ENCODE measurements at regions not wholly inside any gene's neighbourhood (a gene's known extent, or its start where the extent isn't known, plus 50 kb on each side); places are given as distances from the start of the nearest gene placed in this dataset.

DNA sequence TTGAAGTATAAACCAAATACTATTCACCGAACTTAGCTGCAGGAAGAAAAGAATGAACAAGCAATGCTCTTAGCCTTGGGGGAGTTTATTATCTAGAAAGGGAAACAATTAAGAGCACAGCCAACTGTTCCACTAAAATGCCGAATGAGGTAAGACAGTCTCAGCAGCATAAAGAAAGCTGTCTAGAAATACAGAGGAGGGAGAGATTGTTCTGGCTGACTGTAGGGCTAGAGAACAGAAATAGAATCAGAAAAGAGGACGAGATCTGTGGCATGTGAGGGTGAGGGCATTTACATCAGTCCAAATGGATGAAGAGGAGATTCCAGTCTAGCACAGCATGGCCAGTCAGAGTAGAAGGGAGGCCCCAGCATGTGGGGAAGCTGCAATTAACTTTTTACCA, 56.8 kb upstream of the TNFRSF19 start:
- Histone ChIP-seq H3K4me1 (ENCODE audit: low read depth, poor library complexity, severe bottlenecking) (no peaks in the 10 kb centered on the region), H4K20me1 (ENCODE audit: insufficient read depth) (no peaks in the 10 kb centered on the region), H3K79me2 (ENCODE audit: insufficient read depth, low read depth) (no peaks in the 10 kb centered on the region), H3K4me2 (no peak overlapping the region), H3K36me3 (ENCODE audit: insufficient read depth) (no peaks in the 10 kb centered on the region), H3K9ac (no peak overlapping the region), H2AFZ (ENCODE audit: low read depth) (no peak overlapping the region), H3K27me3 (ENCODE audit: insufficient read depth, low read depth) (no peaks in the 10 kb centered on the region), H3K4me3 (IDR thresholded peaks at IDR 0.05; ENCODE audit: insufficient read depth, low read depth, low read length) (no peak overlapping the region), H3K27ac (no peak overlapping the region)
- no peak for TF ChIP-seq CTCF (conservative IDR thresholded peaks at IDR 0.05; ENCODE audit: low read depth, low read length)

- Histone ChIP-seq H2AFZ (ENCODE audit: low read depth) (no peak overlapping the region), H3K27me3 (ENCODE audit: insufficient read depth, low read depth) (no peaks in the 10 kb centered on the region), H3K36me3 (ENCODE audit: insufficient read depth) (no peaks in the 10 kb centered on the region), H4K20me1 (ENCODE audit: insufficient read depth) (no peaks in the 10 kb centered on the region), H3K4me2 (no peak overlapping the region), H3K4me3 (IDR thresholded peaks at IDR 0.05; ENCODE audit: insufficient read depth, low read depth, low read length) (no peak overlapping the region), H3K9ac (no peak overlapping the region), H3K4me1 (ENCODE audit: low read depth, poor library complexity, severe bottlenecking) (no peaks in the 10 kb centered on the region), H3K27ac (no peak overlapping the region), H3K79me2 (ENCODE audit: insufficient read depth, low read depth) (no peaks in the 10 kb centered on the region)
- TF ChIP-seq CTCF (conservative IDR thresholded peaks at IDR 0.05; ENCODE audit: low read depth, low read length): no peak
These were observed 56.1 kb upstream of the TNFRSF19 start for GRCh38 chr13:23514076-23514475.

GRCh38 chr13:23515116-23515515, 55.1 kb upstream of the TNFRSF19 start:
- Histone ChIP-seq H3K27me3 (ENCODE audit: insufficient read depth, low read depth) (no peaks in the 10 kb centered on the region), H3K4me3 (IDR thresholded peaks at IDR 0.05; ENCODE audit: insufficient read depth, low read depth, low read length) (no peak overlapping the region), H3K4me1 (ENCODE audit: low read depth, poor library complexity, severe bottlenecking) (no peaks in the 10 kb centered on the region), H2AFZ (ENCODE audit: low read depth) (no peak overlapping the region), H3K36me3 (ENCODE audit: insufficient read depth) (no peaks in the 10 kb centered on the region), H3K27ac (no peak overlapping the region), H3K9ac (no peak overlapping the region), H3K79me2 (ENCODE audit: insufficient read depth, low read depth) (no peaks in the 10 kb centered on the region), H3K4me2 (no peak overlapping the region), H4K20me1 (ENCODE audit: insufficient read depth) (no peaks in the 10 kb centered on the region)
- no peak for TF ChIP-seq CTCF (conservative IDR thresholded peaks at IDR 0.05; ENCODE audit: low read depth, low read length)

- no peaks in the 10 kb centered on the region for H3K36me3 ChIP-seq (ENCODE audit: insufficient read depth)
- H3K27ac ChIP-seq: no peak overlapping the region
- no peak overlapping the region for H3K4me2 ChIP-seq
- no peaks in the 10 kb centered on the region for H3K79me2 ChIP-seq (ENCODE audit: insufficient read depth, low read depth)
- H3K4me1 ChIP-seq (ENCODE audit: low read depth, poor library complexity, severe bottlenecking): no peaks in the 10 kb centered on the region
- H3K27me3 ChIP-seq (ENCODE audit: insufficient read depth, low read depth): no peaks in the 10 kb centered on the region
- no peak overlapping the region for H3K4me3 ChIP-seq (IDR thresholded peaks at IDR 0.05; ENCODE audit: insufficient read depth, low read depth, low read length)
- H4K20me1 ChIP-seq (ENCODE audit: insufficient read depth): no peaks in the 10 kb centered on the region
- no peak overlapping the region for H3K9ac ChIP-seq
- H2AFZ ChIP-seq (ENCODE audit: low read depth): no peak overlapping the region
- TF ChIP-seq CTCF (conservative IDR thresholded peaks at IDR 0.05; ENCODE audit: low read depth, low read length): no peak
These were observed 54.0 kb upstream of the TNFRSF19 start for GRCh38 chr13:23516190-23516589.

DNA sequence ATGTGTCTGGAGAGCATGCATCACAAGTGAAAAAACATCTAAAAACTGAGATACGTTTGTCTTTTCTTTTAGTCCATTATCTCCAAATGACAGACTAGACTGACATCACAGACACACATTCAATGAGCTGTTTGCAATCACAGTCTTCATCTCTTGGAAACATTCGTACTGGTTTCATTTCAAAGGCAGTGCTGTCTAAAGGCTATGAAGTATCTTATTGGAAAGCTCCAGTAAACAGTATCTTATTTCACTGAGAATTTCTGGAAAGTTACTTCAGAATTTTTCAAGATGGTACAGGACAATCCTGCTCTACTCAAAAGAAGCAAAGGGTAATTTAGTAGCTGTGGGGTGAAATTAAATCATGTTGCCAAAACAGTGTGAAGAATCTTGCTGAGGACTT, 53.5 kb upstream of the TNFRSF19 start:
- Histone ChIP-seq H3K4me1 (ENCODE audit: low read depth, poor library complexity, severe bottlenecking) (no peaks in the 10 kb centered on the region), H3K9ac (no peak overlapping the region), H3K27ac (no peak overlapping the region), H3K4me2 (no peak overlapping the region), H3K36me3 (ENCODE audit: insufficient read depth) (no peaks in the 10 kb centered on the region), H4K20me1 (ENCODE audit: insufficient read depth) (no peaks in the 10 kb centered on the region), H3K27me3 (ENCODE audit: insufficient read depth, low read depth) (no peaks in the 10 kb centered on the region), H3K79me2 (ENCODE audit: insufficient read depth, low read depth) (no peaks in the 10 kb centered on the region), H3K4me3 (IDR thresholded peaks at IDR 0.05; ENCODE audit: insufficient read depth, low read depth, low read length) (no peak overlapping the region), H2AFZ (ENCODE audit: low read depth) (no peak overlapping the region)
- TF ChIP-seq CTCF (conservative IDR thresholded peaks at IDR 0.05; ENCODE audit: low read depth, low read length): no peak
